ENCODE measurements at regions not wholly inside any gene's neighbourhood (a gene's known extent, or its start where the extent isn't known, plus 50 kb on each side); places are given as distances from the start of the nearest gene placed in this dataset.

DNA sequence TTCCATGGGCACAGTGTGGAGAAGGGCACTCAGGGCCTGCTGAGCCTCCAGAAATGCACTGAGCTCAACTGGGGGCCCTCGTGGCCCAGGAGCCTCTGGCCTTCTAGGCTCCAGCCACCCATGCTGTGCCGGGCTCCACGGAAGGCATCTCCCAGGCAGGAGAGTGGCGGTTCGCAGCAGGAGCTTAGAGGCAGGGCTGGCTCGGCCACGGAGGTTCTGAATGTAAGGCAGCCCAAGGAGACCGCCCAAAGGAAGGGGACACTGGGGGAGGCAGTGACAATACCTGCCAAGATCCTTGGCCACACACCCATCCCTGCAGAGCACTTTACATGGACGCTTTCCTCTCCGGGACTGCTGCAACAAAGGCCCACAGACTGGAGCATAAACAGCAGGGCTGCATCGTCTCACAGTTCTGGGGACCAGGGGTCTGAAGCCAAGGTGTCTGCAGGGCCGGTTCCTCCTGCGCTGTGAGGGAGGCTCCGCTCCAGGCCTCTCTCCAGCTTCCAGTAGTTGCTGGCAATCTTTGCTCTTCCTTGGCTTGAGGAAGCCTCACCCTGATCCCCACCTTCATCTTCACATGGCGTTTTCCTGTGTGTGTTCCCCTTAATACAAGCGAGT lies 128.2 kb upstream of the CDH4 start:
- no peak overlapping the region for H3K27ac ChIP-seq (replicated peaks)
- no peak for DNase-seq (ENCODE audit: low read depth in 1 of 2, low spot score in 1 of 2)
- TF ChIP-seq CTCF (IDR thresholded peaks at IDR 0.05; ENCODE audit: insufficient read depth, low read length) (no peak), SPI1 (IDR thresholded peaks at IDR 0.05; ENCODE audit: borderline replicate concordance, low read depth) (no peak), GABPA (IDR thresholded peaks at IDR 0.05; ENCODE audit: low read depth) (no peak), POLR2AphosphoS5 (IDR thresholded peaks at IDR 0.05; ENCODE audit: low read depth) (no peak)
- TF ChIP-seq, protein P1, sequence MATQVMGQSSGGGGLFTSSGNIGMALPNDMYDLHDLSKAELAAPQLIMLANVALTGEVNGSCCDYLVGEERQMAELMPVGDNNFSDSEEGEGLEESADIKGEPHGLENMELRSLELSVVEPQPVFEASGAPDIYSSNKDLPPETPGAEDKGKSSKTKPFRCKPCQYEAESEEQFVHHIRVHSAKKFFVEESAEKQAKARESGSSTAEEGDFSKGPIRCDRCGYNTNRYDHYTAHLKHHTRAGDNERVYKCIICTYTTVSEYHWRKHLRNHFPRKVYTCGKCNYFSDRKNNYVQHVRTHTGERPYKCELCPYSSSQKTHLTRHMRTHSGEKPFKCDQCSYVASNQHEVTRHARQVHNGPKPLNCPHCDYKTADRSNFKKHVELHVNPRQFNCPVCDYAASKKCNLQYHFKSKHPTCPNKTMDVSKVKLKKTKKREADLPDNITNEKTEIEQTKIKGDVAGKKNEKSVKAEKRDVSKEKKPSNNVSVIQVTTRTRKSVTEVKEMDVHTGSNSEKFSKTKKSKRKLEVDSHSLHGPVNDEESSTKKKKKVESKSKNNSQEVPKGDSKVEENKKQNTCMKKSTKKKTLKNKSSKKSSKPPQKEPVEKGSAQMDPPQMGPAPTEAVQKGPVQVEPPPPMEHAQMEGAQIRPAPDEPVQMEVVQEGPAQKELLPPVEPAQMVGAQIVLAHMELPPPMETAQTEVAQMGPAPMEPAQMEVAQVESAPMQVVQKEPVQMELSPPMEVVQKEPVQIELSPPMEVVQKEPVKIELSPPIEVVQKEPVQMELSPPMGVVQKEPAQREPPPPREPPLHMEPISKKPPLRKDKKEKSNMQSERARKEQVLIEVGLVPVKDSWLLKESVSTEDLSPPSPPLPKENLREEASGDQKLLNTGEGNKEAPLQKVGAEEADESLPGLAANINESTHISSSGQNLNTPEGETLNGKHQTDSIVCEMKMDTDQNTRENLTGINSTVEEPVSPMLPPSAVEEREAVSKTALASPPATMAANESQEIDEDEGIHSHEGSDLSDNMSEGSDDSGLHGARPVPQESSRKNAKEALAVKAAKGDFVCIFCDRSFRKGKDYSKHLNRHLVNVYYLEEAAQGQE (IDR thresholded peaks at IDR 0.05; ENCODE audit: insufficient replicate concordance, low read depth) = no peak
- H3K4me3 ChIP-seq (replicated peaks; ENCODE audit: insufficient read depth, low read length) = no peak overlapping the region
- peaks cover 3% of the 10 kb centered on the region for H3K27me3 ChIP-seq (ENCODE audit: insufficient read depth, poor library complexity, severe bottlenecking)

GRCh38 chr20:61125076-61125475 lies 127.0 kb upstream of the CDH4 start:
- no peak for TF ChIP-seq SPI1 (IDR thresholded peaks at IDR 0.05; ENCODE audit: borderline replicate concordance, low read depth)
- no peak for TF ChIP-seq GABPA (IDR thresholded peaks at IDR 0.05; ENCODE audit: low read depth)
- TF ChIP-seq, protein P1 (IDR thresholded peaks at IDR 0.05; ENCODE audit: insufficient replicate concordance, low read depth) = no peak
- TF ChIP-seq POLR2AphosphoS5 (IDR thresholded peaks at IDR 0.05; ENCODE audit: low read depth) = no peak
- TF ChIP-seq CTCF (IDR thresholded peaks at IDR 0.05; ENCODE audit: insufficient read depth, low read length) = no peak
- Histone ChIP-seq H3K27ac (replicated peaks) (no peak overlapping the region), H3K4me3 (replicated peaks; ENCODE audit: insufficient read depth, low read length) (no peak overlapping the region), H3K27me3 (ENCODE audit: insufficient read depth, poor library complexity, severe bottlenecking) (peaks cover 7% of the 10 kb centered on the region)
- DNase-seq (ENCODE audit: low read depth in 1 of 2, low spot score in 1 of 2) = no peak

GRCh38 chr20:61125546-61126180 lies 126.4 kb upstream of the CDH4 start:
- TF ChIP-seq SPI1 (IDR thresholded peaks at IDR 0.05; ENCODE audit: borderline replicate concordance, low read depth) (no peak), CTCF (IDR thresholded peaks at IDR 0.05; ENCODE audit: insufficient read depth, low read length) (no peak), GABPA (IDR thresholded peaks at IDR 0.05; ENCODE audit: low read depth) (no peak), POLR2AphosphoS5 (IDR thresholded peaks at IDR 0.05; ENCODE audit: low read depth) (no peak)
- TF ChIP-seq, protein P1 (IDR thresholded peaks at IDR 0.05; ENCODE audit: insufficient replicate concordance, low read depth) = no peak
- no peak for DNase-seq (ENCODE audit: low read depth in 1 of 2, low spot score in 1 of 2)

More at GRCh38 chr20:61125546-61126180, 126.4 kb upstream of the CDH4 start:
- Histone ChIP-seq H3K27ac (replicated peaks) (no peak overlapping the region), H3K4me3 (replicated peaks; ENCODE audit: insufficient read depth, low read length) (no peak overlapping the region), H3K27me3 (ENCODE audit: insufficient read depth, poor library complexity, severe bottlenecking) (peaks cover 7% of the 10 kb centered on the region)

Data from HL-60 (cell line).